Tibial nerve (tissue), 4 donors: ENCODE measurements at regions not wholly inside any gene's neighbourhood (a gene's known extent, or its start where the extent isn't known, plus 50 kb on each side); places are given as distances from the start of the nearest gene placed in this dataset.

ENCODE experiments used
- DNase-seq, 2 donors: peaks; one replicate each; pipeline ENCODE4 v3.0.0-alpha.2; 2019; ENCODE audit warnings: low spot score in 2 of 2
- H3K27ac ChIP-seq, 4 donors: fragments of 200-600 bp; sonication (generic) in 3 of 4; one replicate each; pipeline ENCODE4 v1.5.1; 2017 to 2019; ENCODE audit warnings: mild to moderate bottlenecking in 1 of 4
- H3K27me3 ChIP-seq, 2 donors: fragments of 200-600 bp; sonication (generic) in 1 of 2; one replicate each; pipeline versions ENCODE4 v1.5.1 to v1.6.0; 2017 to 2019
- H3K36me3 ChIP-seq, 3 donors: fragments of 200-600 bp; sonication (generic); one replicate each; pipeline ENCODE4 v1.5.1; 2018 to 2019
- H3K4me1 ChIP-seq, 4 donors: fragments of 200-600 bp; sonication (generic) in 3 of 4; one replicate each; pipeline ENCODE4 v1.5.1; 2017 to 2019
- H3K4me3 ChIP-seq, 4 donors: fragments of 200-600 bp; sonication (generic) in 3 of 4; one replicate each; pipeline ENCODE4 v1.5.1; 2017 to 2019; ENCODE audit warnings: mild to moderate bottlenecking in 1 of 4, moderate library complexity in 1 of 4
- H3K9me3 ChIP-seq, 4 donors: fragments of 200-600 bp; sonication (generic) in 3 of 4; one replicate each; pipeline ENCODE4 v1.5.1; 2017 to 2019
- EP300 ChIP-seq, 2 donors: sonication (generic); formaldehyde crosslinking; IDR thresholded peaks; one replicate each; pipeline ENCODE4 v1.6.1; 2017; ENCODE audit warnings: antibody characterized with exemption in 2 of 2, mild to moderate bottlenecking in 1 of 2
- POLR2A ChIP-seq, 2 donors: fragments of 450-650 bp; IDR thresholded peaks; one replicate each; pipeline ENCODE4 v1.6.1; 2017; ENCODE audit warnings: antibody characterized with exemption in 2 of 2, mild to moderate bottlenecking in 2 of 2, moderate library complexity in 2 of 2
- WGBS, 2 donors: methylation state at CpG; one replicate each; pipeline ENCODE4 v1.1.5; 2018; 5-methylcytosine and 5-hydroxymethylcytosine counted together
- TF ChIP-seq, protein P1 (sequence below), 5 experiments: fragments of 200-600 bp in 3 of 5; fragments of 450-650 bp in 2 of 5; sonication (generic) in 3 of 5; IDR thresholded peaks; one replicate each; pipeline ENCODE4 v1.5.1; 2016 to 2019; ENCODE audit warnings: antibody characterized with exemption in 5 of 5, mild to moderate bottlenecking in 3 of 5, moderate library complexity in 2 of 5

DNA sequence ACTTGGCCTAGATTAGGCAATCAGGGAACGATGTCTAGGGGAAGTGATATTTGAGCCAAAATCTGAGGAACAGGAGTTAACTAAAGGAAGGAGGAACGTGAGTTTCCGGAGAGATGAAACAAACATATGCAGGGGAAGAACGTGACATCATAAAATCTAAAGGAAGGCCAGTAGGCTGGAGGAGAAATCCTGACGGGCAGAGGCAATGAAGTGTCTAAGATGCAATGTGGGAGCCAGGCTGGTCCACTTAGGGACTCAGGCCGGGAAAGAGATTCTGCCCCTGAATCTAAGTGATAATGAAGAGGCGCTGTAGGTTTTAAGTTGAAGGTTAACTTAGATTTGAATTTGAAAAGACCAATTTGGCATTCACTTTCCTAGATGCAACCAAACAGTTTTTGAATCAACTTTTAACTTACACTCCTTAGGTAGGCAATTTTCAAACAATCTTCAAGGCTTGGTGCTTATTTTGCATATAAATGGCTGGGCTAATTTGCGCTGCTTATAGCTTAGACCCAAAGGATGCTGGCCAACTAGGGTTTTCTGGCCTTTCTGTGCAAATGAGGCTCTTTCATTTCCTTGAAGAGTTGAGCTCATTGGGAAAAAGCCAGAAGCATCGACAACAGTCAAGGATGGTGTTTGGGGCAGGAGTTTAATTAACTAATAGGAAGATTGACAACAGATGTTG, 221.7 kb downstream of the SOX11 start:
- Histone ChIP-seq H3K4me1 (no peaks in the 10 kb centered on the region), H3K27me3 (no peaks in the 10 kb centered on the region), H3K36me3 (no peaks in the 10 kb centered on the region), H3K27ac (no peak overlapping the region), H3K9me3 (peaks cover 0 to 13% (median 0%) of the 10 kb centered on the region in 4 donors), H3K4me3 (no peak overlapping the region)
- TF ChIP-seq, protein P1, sequence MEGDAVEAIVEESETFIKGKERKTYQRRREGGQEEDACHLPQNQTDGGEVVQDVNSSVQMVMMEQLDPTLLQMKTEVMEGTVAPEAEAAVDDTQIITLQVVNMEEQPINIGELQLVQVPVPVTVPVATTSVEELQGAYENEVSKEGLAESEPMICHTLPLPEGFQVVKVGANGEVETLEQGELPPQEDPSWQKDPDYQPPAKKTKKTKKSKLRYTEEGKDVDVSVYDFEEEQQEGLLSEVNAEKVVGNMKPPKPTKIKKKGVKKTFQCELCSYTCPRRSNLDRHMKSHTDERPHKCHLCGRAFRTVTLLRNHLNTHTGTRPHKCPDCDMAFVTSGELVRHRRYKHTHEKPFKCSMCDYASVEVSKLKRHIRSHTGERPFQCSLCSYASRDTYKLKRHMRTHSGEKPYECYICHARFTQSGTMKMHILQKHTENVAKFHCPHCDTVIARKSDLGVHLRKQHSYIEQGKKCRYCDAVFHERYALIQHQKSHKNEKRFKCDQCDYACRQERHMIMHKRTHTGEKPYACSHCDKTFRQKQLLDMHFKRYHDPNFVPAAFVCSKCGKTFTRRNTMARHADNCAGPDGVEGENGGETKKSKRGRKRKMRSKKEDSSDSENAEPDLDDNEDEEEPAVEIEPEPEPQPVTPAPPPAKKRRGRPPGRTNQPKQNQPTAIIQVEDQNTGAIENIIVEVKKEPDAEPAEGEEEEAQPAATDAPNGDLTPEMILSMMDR (IDR thresholded peaks at IDR 0.05) = no peak
- TF ChIP-seq POLR2A (IDR thresholded peaks at IDR 0.05) (no peak), EP300 (IDR thresholded peaks at IDR 0.05) (no peak)
- DNase-seq = no peak
- WGBS, 2 donors = 81 to 84% methylated on average over 9 of the region's 9 CpGs

DNA sequence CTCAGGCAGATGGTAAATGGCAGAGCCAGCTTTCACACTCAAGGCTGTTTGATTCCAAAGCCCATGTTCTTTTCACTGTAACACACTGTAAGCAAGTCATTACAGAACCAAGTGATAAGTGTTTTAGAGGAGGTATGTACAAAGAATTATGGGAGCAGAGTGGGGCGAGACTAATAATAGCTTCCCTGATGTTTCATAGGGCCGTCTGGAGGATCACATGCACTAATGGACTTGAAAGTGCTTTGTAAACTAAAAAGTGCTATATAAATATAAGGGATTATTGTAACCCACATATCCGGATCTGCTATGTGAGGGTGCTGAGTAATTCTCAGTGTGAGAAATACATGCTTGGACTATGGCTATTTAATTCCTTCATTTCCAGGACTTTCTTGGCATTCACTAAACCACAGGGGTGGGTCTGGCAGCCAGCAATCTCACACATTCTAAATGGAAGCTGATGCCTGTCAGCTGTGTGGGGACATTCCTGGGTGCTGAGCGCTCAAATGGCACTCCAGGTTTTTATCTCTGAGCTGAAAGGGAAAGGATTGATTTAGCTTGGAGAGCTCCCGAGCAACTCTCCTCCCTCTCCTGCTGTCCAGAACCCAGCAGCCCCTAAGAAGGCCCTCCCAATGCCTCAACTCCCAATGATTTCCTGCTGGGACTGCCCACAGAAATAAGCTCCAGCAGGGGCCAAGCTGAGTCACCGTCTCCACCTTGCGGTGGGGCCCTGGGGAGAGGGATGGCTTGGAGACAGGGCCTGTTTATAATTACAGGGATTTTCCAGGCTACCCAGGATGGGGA, 222.8 kb downstream of the SOX11 start:
- 51 to 54% methylated on average over 7 of the region's 7 CpGs for WGBS, 2 donors
- Histone ChIP-seq H3K27ac (no peak overlapping the region), H3K9me3 (peaks cover 0 to 20% (median 0%) of the 10 kb centered on the region in 4 donors), H3K27me3 (no peaks in the 10 kb centered on the region), H3K36me3 (no peaks in the 10 kb centered on the region), H3K4me1 (no peaks in the 10 kb centered on the region), H3K4me3 (no peak overlapping the region)
- no peak for DNase-seq
- TF ChIP-seq POLR2A (IDR thresholded peaks at IDR 0.05) (no peak), EP300 (IDR thresholded peaks at IDR 0.05) (no peak)
- TF ChIP-seq, protein P1 (IDR thresholded peaks at IDR 0.05) = no peak

DNA sequence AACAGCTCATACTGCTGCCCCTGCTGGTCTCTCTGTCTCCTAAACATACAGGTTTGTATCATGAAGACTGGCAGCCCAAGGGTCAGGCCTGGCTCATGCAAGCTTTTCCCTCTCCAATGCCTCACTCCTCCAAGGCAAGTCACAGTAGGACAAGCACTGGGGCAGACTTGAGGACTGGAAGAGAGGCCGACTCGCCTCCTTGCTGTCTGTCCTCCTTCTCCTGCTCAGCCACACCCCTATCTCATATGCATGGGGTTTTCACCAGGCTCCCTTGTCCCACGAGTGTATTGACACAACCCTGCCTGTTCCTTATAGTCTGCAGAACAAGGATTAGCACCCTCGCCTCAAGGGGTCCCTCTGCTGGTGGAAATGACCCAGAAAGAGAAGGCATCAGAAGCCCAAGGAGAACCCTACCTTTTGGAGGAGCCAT, 223.7 kb downstream of the SOX11 start:
- DNase-seq = no peak
- whole genome bisulfite sequencing, 2 donors = 60 to 62% methylated on average over 4 of the region's 4 CpGs
- Histone ChIP-seq H3K27me3 (no peaks in the 10 kb centered on the region), H3K4me3 (no peak overlapping the region), H3K27ac (no peak overlapping the region), H3K9me3 (peaks cover 0 to 20% (median 0%) of the 10 kb centered on the region in 4 donors), H3K4me1 (no peaks in the 10 kb centered on the region), H3K36me3 (no peaks in the 10 kb centered on the region)
- TF ChIP-seq EP300 (IDR thresholded peaks at IDR 0.05) (no peak), POLR2A (IDR thresholded peaks at IDR 0.05) (no peak)

DNA sequence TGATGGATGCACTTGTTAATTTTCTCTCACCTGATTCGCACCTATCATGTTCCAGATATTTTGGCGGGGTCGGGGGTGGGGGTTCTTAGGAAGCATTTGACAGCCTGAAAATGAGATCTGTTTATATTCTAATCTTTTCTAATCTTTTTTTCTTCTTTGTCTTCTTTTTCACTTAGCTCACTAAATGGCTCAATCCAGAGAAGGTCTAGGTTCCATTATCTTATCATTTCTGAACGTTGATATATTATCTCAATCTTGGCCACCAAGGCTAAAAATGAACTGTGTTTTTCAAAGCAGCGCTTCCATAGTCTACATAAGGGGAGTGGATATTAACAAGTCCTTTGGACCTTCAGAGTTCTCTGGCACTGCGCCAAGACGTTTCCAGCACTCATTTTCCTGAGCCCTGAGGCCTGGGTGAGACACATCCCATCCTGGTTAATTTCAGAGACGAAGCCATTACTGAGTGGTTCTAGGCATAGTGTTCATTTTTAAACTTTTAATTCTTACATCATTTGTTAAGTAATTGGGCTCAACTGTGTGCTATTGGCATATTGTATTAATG, 229.0 kb downstream of the SOX11 start:
- H3K27ac ChIP-seq = no peak overlapping the region
- H3K4me1 ChIP-seq = no peaks in the 10 kb centered on the region
- no peaks in the 10 kb centered on the region for H3K36me3 ChIP-seq
- TF ChIP-seq POLR2A (IDR thresholded peaks at IDR 0.05) (no peak), EP300 (IDR thresholded peaks at IDR 0.05) (no peak)
- TF ChIP-seq, protein P1 (IDR thresholded peaks at IDR 0.05) = no peak
- WGBS, 2 donors = 66 to 67% methylated on average over 8 of the region's 8 CpGs
- peaks cover 0 to 20% (median 0%) of the 10 kb centered on the region in 4 donors for H3K9me3 ChIP-seq
- H3K27me3 ChIP-seq = no peaks in the 10 kb centered on the region
- H3K4me3 ChIP-seq = no peak overlapping the region
- no peak for DNase-seq

DNA sequence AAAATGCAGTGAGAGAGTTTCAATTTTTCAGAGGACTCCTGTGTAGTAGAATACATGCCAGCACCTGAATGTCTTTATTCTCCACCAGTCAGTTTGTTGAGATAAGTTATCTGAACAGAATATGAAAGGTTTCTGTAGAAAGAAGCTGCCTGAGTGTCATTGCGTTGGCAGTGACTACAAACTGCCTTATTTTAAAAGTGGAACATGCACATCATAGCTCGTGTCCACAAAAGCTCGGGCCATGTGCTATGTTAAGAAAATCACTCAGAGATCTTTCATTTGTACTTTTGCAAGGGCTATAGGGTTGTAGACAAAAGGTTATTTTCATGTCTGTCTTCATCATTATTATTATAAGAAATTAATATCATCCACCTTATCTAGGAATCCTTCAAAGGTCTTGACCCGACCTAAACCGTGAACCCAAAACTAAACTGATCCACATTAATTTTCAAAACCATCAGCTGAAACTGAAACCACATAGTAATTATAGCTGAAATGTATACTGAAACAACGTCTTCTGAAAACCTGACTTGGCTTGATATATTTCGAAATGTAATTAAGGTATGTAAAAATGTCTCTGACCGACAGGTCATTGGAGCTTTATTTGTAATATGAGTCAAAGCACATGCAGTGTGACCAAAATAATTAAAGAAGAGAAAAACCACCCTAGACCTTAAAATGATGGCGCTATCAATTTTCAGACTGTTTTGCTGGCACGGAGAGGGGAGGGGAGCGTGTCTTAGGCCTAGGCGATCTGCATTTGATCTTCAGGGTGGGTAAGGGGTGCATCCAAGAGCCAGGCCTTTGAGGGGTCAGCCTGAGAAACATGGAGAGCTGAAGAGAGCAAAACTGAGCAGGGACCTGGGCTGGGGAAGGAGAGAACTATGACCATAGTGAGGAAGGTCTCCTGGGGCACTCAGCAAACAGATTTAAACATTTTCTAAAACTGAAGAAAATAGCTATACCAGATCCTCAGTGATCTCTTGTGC, 232.1 kb downstream of the SOX11 start:
- no peaks in the 10 kb centered on the region for H3K27me3 ChIP-seq
- DNase-seq = no peak
- WGBS, 2 donors = 89 to 91% methylated on average over 12 of the region's 12 CpGs
- TF ChIP-seq, protein P1 (IDR thresholded peaks at IDR 0.05) = no peak
- no peak for TF ChIP-seq EP300 (IDR thresholded peaks at IDR 0.05)
- TF ChIP-seq POLR2A (IDR thresholded peaks at IDR 0.05) = no peak
- H3K27ac ChIP-seq = no peak overlapping the region
- H3K9me3 ChIP-seq = peaks cover 0 to 2% (median 0%) of the 10 kb centered on the region in 4 donors
- H3K4me1 ChIP-seq = peaks cover 0 to 8% (median 0%) of the 10 kb centered on the region in 4 donors
- H3K4me3 ChIP-seq = no peak overlapping the region
- no peaks in the 10 kb centered on the region for H3K36me3 ChIP-seq
